WTC11 (cell line): ENCODE measurements at regions not wholly inside any gene's neighbourhood (a gene's known extent, or its start where the extent isn't known, plus 50 kb on each side); places are given as distances from the start of the nearest gene placed in this dataset.

Experiments used
- ATAC-seq: fragments of 200-7000 bp; cut with Tn5 transposase; 2 replicates; pipeline ENCODE4 v1.10.0; 2021; ENCODE audit warnings: mild to moderate bottlenecking, moderate library complexity
- CTCF ChIA-PET: fragments of 300-600 bp; sonication (Branson Sonifier 250); formaldehyde crosslinking; loops from one replicate; lab custom pipeline; 2021; ENCODE audit warnings: antibody characterized with exemption; lab: Charles Lee
- POLR2A ChIA-PET: fragments of 350-600 bp; sonication (Branson Sonifier 250); formaldehyde crosslinking; loops from one replicate; lab custom pipeline; 2021; ENCODE audit warnings: antibody characterized with exemption; lab: Charles Lee
- DNase-seq: peaks from one replicate; pipeline ENCODE4 v3.0.0; 2021; ENCODE audit warnings: low spot score
- H3K27ac Mint-ChIP-seq: 2 replicates; pipeline ENCODE4 v1.8.0; 2021; ENCODE audit warnings: mixed read lengths
- H3K27me3 Mint-ChIP-seq: 2 replicates; pipeline ENCODE4 v1.8.0; 2021; ENCODE audit warnings: low read depth, mild to moderate bottlenecking, moderate library complexity, mixed read lengths
- H3K36me3 Mint-ChIP-seq: 2 replicates; pipeline ENCODE4 v1.8.0; 2021; ENCODE audit warnings: mixed read lengths
- H3K4me1 Mint-ChIP-seq: 2 replicates; pipeline ENCODE4 v1.8.0; 2022; ENCODE audit warnings: mixed read lengths
- H3K4me3 Mint-ChIP-seq: 2 replicates; pipeline ENCODE4 v1.8.0; 2021; ENCODE audit warnings: mild to moderate bottlenecking, moderate library complexity, mixed read lengths
- H3K9me3 Mint-ChIP-seq: 2 replicates; pipeline ENCODE4 v1.8.0; 2021; ENCODE audit warnings: mixed read lengths
- ATF1 ChIP-seq: sonication (generic); formaldehyde crosslinking; IDR thresholded peaks from 2 replicates; pipeline ENCODE4 v1.8.1; 2023; ENCODE audit warnings: mild to moderate bottlenecking, moderate library complexity, missing genetic modification reagents
- ERG ChIP-seq: fragments of 250-450 bp; sonication (Bioruptor Pico); IDR thresholded peaks from 2 replicates; pipeline ENCODE4 v1.8.0; 2021; ENCODE audit warnings: mild to moderate bottlenecking
- HMGA2 ChIP-seq: fragments of 250-450 bp; sonication (Bioruptor Pico); IDR thresholded peaks from 2 replicates; pipeline ENCODE4 v1.4.0; 2021; ENCODE audit warnings: mild to moderate bottlenecking, moderate library complexity
- IRF2 ChIP-seq: sonication (generic); formaldehyde crosslinking; IDR thresholded peaks from 2 replicates; pipeline ENCODE4 v1.8.0; 2022; ENCODE audit warnings: low read depth, missing genetic modification reagents, borderline replicate concordance
- MXD4 ChIP-seq: fragments of 250-450 bp; sonication (Bioruptor Pico); IDR thresholded peaks from 2 replicates; pipeline ENCODE4 v1.8.0; 2021; ENCODE audit warnings: mild to moderate bottlenecking, moderate library complexity, borderline replicate concordance
- NR3C1 ChIP-seq: sonication (generic); formaldehyde crosslinking; conservative IDR thresholded peaks from 2 replicates; pipeline ENCODE4 v1.8.1; 2023; ENCODE audit warnings: low read depth, mild to moderate bottlenecking, missing genetic modification reagents
- SMAD3 ChIP-seq: sonication (generic); formaldehyde crosslinking; IDR thresholded peaks from 2 replicates; pipeline ENCODE4 v1.8.0; 2022; ENCODE audit warnings: missing genetic modification reagents, mild to moderate bottlenecking, borderline replicate concordance
- SP1 ChIP-seq: sonication (generic); formaldehyde crosslinking; conservative IDR thresholded peaks from 2 replicates; pipeline ENCODE4 v1.8.1; 2022; ENCODE audit warnings: missing genetic modification reagents
- ZBTB43 ChIP-seq: sonication (generic); formaldehyde crosslinking; IDR thresholded peaks from 2 replicates; pipeline ENCODE4 v1.8.1; 2023; ENCODE audit warnings: mild to moderate bottlenecking, missing genetic modification reagents
- ZNF219 ChIP-seq: sonication (generic); formaldehyde crosslinking; IDR thresholded peaks from 2 replicates; pipeline ENCODE4 v1.8.0; 2023; ENCODE audit warnings: missing genetic modification reagents, mild to moderate bottlenecking, borderline replicate concordance
- ZNF232 ChIP-seq: sonication (generic); formaldehyde crosslinking; IDR thresholded peaks from 2 replicates; pipeline ENCODE4 v1.8.0; 2022; ENCODE audit warnings: mild to moderate bottlenecking, missing genetic modification reagents
- TF ChIP-seq, protein P1 (sequence below): fragments of 250-450 bp; sonication (Bioruptor Pico); IDR thresholded peaks from 2 replicates; pipeline ENCODE4 v1.9.0; 2021; ENCODE audit warnings: mild to moderate bottlenecking, borderline replicate concordance
- TF ChIP-seq, protein P2 (sequence below): fragments of 250-450 bp; sonication (Bioruptor Pico); conservative IDR thresholded peaks from 2 replicates; pipeline ENCODE4 v1.9.0; 2021; ENCODE audit warnings: mild to moderate bottlenecking
- TF ChIP-seq, protein P3 (sequence below): fragments of 250-450 bp; sonication (Bioruptor Pico); IDR thresholded peaks from 2 replicates; pipeline ENCODE4 v1.9.0; 2021; ENCODE audit warnings: moderate library complexity, mild to moderate bottlenecking, inconsistent platforms, borderline replicate concordance
- TF ChIP-seq, protein P4 (sequence below): sonication (generic); formaldehyde crosslinking; conservative IDR thresholded peaks from 2 replicates; pipeline ENCODE4 v1.8.1; 2023; ENCODE audit warnings: mild to moderate bottlenecking, low read depth, missing genetic modification reagents, moderate library complexity

- Mint-ChIP-seq H3K36me3 (no peaks in the 10 kb centered on the region), H3K27ac (no peak overlapping the region), H3K4me1 (peaks cover 32% of the 10 kb centered on the region), H3K4me3 (no peak overlapping the region), H3K27me3 (no peaks in the 10 kb centered on the region; the same call in 1 of the 2 replicates), H3K9me3 (peaks cover 9% of the 10 kb centered on the region)
- ATAC-seq (no peak), DNase-seq (no peak)
- TF ChIP-seq IRF2 (CRISPR knock-in tag) = no peak
- no peak for TF ChIP-seq ZNF232 (CRISPR knock-in tag)
- no peak for TF ChIP-seq SP1 (CRISPR knock-in tag)
- TF ChIP-seq, protein P1, sequence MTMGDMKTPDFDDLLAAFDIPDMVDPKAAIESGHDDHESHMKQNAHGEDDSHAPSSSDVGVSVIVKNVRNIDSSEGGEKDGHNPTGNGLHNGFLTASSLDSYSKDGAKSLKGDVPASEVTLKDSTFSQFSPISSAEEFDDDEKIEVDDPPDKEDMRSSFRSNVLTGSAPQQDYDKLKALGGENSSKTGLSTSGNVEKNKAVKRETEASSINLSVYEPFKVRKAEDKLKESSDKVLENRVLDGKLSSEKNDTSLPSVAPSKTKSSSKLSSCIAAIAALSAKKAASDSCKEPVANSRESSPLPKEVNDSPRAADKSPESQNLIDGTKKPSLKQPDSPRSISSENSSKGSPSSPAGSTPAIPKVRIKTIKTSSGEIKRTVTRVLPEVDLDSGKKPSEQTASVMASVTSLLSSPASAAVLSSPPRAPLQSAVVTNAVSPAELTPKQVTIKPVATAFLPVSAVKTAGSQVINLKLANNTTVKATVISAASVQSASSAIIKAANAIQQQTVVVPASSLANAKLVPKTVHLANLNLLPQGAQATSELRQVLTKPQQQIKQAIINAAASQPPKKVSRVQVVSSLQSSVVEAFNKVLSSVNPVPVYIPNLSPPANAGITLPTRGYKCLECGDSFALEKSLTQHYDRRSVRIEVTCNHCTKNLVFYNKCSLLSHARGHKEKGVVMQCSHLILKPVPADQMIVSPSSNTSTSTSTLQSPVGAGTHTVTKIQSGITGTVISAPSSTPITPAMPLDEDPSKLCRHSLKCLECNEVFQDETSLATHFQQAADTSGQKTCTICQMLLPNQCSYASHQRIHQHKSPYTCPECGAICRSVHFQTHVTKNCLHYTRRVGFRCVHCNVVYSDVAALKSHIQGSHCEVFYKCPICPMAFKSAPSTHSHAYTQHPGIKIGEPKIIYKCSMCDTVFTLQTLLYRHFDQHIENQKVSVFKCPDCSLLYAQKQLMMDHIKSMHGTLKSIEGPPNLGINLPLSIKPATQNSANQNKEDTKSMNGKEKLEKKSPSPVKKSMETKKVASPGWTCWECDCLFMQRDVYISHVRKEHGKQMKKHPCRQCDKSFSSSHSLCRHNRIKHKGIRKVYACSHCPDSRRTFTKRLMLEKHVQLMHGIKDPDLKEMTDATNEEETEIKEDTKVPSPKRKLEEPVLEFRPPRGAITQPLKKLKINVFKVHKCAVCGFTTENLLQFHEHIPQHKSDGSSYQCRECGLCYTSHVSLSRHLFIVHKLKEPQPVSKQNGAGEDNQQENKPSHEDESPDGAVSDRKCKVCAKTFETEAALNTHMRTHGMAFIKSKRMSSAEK (CRISPR knock-in tag) = no peak
- no peak for TF ChIP-seq ZNF219 (CRISPR knock-in tag)
- TF ChIP-seq NR3C1 (CRISPR knock-in tag) = no peak
- no peak for TF ChIP-seq ZBTB43 (CRISPR knock-in tag)
- TF ChIP-seq, protein P2, sequence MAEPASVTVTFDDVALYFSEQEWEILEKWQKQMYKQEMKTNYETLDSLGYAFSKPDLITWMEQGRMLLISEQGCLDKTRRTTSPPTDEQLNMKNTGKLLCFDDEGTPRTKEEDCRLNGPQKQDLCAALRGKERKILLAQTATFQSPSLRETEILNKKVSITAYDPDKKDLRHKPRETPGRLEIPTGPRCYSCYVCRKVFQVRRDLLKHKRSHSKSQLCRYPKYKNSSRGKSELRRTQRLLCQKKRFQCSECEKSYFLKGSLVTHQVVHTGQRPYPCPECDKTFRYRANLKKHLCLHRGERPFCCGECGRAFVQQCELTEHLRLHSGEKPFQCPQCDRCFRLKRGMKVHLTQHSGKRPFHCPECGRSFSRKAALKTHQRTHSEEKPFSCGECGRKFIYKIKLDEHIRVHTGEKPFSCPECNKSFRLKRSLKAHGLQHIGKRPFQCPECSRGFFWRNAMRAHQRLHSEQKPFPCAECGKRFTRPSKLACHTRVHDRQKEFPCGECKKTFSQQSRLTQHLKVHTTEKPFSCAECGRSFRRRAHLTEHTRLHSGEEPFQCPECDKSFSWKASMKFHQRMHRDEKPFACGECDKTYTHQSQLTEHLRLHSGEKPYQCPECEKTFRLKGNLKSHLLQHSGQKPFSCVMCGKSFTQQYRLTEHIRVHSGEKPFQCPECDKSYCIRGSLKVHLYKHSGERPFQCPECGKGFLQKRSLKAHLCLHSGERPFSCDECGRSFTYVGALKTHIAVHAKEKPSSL (CRISPR knock-in tag) = no peak
- no peak for TF ChIP-seq MXD4 (CRISPR knock-in tag)
- TF ChIP-seq HMGA2 (CRISPR knock-in tag) = no peak
- TF ChIP-seq, protein P3, sequence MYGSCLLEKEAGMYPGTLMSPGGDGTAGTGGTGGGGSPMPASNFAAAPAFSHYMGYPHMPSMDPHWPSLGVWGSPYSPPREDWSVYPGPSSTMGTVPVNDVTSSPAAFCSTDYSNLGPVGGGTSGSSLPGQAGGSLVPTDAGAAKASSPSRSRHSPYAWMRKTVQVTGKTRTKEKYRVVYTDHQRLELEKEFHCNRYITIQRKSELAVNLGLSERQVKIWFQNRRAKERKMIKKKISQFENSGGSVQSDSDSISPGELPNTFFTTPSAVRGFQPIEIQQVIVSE = no peak
- no peak for TF ChIP-seq ERG
- TF ChIP-seq, protein P4, sequence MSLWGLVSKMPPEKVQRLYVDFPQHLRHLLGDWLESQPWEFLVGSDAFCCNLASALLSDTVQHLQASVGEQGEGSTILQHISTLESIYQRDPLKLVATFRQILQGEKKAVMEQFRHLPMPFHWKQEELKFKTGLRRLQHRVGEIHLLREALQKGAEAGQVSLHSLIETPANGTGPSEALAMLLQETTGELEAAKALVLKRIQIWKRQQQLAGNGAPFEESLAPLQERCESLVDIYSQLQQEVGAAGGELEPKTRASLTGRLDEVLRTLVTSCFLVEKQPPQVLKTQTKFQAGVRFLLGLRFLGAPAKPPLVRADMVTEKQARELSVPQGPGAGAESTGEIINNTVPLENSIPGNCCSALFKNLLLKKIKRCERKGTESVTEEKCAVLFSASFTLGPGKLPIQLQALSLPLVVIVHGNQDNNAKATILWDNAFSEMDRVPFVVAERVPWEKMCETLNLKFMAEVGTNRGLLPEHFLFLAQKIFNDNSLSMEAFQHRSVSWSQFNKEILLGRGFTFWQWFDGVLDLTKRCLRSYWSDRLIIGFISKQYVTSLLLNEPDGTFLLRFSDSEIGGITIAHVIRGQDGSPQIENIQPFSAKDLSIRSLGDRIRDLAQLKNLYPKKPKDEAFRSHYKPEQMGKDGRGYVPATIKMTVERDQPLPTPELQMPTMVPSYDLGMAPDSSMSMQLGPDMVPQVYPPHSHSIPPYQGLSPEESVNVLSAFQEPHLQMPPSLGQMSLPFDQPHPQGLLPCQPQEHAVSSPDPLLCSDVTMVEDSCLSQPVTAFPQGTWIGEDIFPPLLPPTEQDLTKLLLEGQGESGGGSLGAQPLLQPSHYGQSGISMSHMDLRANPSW (CRISPR knock-in tag) = no peak
- TF ChIP-seq SMAD3 (CRISPR knock-in tag) = no peak
- TF ChIP-seq ATF1 (CRISPR knock-in tag) = no peak
- CTCF ChIA-PET = no interaction called here
- POLR2A ChIA-PET = no interaction called here
Observed at GRCh38 chr1:95313527-95313926, 79.5 kb downstream of the RWDD3 start.
